ENCODE measurements at regions not wholly inside any gene's neighbourhood (a gene's known extent, or its start where the extent isn't known, plus 50 kb on each side); places are given as distances from the start of the nearest gene placed in this dataset.

DNA sequence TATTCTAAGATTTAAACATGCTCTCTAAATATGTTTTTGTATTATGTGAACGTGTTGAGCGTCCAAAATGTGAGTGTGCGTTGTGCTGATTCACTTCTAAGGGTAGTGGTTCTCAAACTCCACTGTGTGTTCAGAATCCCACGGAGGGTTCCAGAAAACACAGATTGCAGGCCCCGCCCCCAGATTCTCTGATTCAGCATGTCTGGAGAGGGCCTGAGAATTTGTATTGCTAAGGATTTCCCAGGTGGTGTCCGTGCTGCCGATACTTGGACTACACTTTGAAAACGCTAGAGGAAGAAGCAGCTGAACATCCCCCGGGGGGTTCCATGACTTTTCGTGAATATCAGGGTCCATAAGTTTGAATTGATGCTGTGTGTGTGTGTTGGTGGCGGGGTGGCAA, 1043.2 kb upstream of the WWC1 start:
- TF ChIP-seq, protein P1, sequence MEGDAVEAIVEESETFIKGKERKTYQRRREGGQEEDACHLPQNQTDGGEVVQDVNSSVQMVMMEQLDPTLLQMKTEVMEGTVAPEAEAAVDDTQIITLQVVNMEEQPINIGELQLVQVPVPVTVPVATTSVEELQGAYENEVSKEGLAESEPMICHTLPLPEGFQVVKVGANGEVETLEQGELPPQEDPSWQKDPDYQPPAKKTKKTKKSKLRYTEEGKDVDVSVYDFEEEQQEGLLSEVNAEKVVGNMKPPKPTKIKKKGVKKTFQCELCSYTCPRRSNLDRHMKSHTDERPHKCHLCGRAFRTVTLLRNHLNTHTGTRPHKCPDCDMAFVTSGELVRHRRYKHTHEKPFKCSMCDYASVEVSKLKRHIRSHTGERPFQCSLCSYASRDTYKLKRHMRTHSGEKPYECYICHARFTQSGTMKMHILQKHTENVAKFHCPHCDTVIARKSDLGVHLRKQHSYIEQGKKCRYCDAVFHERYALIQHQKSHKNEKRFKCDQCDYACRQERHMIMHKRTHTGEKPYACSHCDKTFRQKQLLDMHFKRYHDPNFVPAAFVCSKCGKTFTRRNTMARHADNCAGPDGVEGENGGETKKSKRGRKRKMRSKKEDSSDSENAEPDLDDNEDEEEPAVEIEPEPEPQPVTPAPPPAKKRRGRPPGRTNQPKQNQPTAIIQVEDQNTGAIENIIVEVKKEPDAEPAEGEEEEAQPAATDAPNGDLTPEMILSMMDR (IDR thresholded peaks at IDR 0.05; ENCODE audit: low read depth, low read length), result no peak

DNA sequence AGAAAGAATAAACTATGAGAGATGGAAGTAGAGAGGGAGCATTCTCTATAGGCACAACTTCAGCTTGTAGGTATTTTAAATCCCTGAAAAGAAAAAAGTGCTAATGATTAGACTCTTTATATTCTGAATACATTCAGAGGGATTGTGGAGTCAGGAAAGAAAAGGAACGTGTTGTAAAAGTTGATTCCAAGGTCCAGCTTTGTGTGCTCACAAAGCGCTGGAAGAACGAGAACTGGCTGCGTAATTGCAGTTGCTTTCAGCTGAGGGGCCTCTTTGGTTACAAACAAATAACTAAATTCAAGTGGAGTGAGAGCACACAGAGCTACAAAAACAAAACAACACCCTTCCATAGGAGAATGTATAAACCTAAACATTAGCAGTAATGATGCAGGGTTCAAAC, 1040.4 kb upstream of the WWC1 start:
- DNase-seq (ENCODE audit: extremely low read depth, low read depth), result no peak
- TF ChIP-seq, protein P1 (IDR thresholded peaks at IDR 0.05; ENCODE audit: low read depth, low read length), result no peak

More for the DNA sequence above, 1043.2 kb upstream of the WWC1 start:
- DNase-seq (ENCODE audit: extremely low read depth, low read depth), result no peak

DNA sequence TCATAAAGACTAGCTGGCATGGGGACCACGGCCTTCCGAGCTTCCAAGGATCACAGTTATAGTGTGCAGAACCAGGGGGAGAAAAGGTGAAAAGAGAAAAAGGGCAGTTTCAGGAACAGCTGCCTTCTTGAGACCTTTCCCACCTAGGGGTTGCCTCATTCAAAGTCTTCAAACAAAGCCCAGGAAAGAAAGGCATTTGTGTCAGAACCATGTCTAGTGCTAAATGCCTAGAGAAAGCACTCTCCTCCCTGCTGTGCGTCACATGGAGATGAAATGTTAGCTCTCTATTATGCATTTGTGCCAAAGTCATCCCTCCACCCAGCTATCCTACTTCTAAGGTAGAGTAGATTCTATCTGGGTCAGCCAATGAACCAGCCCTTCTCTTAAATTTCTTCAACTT, 1037.3 kb upstream of the WWC1 start:
- TF ChIP-seq, protein P1 (IDR thresholded peaks at IDR 0.05; ENCODE audit: low read depth, low read length), result no peak

DNA sequence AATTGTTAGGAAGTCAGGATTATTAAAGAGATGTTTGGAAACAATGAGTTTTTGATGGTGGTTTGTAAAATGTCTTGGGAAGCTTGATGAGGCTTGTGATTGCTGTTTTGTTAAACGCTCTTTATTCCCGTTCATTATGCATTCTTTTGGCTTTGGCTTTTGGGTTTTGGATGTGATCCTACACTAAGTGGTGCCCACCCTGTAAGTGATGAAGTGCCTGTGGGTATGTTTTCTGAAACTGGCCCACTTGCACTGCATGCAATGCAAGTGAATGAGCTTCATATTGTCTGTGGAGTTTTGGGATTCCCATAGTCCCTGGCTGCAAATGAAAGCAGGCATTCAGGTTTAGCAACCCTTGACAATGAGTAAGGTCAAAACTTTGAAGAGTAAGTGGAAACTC, 1035.5 kb upstream of the WWC1 start:
- TF ChIP-seq, protein P1 (IDR thresholded peaks at IDR 0.05; ENCODE audit: low read depth, low read length), result no peak
- no peak for DNase-seq (ENCODE audit: extremely low read depth, low read depth)

More for the DNA sequence above, 1037.3 kb upstream of the WWC1 start:
- no peak for DNase-seq (ENCODE audit: extremely low read depth, low read depth)

DNA sequence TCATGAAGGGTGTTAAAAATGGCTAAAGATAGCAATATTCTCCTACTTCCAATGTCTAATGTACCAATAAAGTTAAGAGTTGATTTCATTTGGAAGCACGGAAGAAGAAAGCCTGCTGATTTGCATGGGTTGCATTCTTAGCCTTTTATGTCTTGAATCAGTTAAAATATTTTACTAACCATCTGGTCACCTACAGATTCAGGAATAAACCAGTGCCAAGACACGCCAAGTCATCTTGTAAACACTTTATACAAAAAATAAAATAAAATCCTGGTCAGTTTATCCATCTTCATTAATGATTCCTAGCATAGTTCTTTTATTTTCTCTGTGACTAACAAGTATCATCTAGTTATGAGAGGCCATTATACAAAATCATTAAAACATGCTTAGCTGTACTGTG, 1031.6 kb upstream of the WWC1 start:
- TF ChIP-seq, protein P1 (IDR thresholded peaks at IDR 0.05; ENCODE audit: low read depth, low read length), result no peak
- no peak for DNase-seq (ENCODE audit: extremely low read depth, low read depth)

DNA sequence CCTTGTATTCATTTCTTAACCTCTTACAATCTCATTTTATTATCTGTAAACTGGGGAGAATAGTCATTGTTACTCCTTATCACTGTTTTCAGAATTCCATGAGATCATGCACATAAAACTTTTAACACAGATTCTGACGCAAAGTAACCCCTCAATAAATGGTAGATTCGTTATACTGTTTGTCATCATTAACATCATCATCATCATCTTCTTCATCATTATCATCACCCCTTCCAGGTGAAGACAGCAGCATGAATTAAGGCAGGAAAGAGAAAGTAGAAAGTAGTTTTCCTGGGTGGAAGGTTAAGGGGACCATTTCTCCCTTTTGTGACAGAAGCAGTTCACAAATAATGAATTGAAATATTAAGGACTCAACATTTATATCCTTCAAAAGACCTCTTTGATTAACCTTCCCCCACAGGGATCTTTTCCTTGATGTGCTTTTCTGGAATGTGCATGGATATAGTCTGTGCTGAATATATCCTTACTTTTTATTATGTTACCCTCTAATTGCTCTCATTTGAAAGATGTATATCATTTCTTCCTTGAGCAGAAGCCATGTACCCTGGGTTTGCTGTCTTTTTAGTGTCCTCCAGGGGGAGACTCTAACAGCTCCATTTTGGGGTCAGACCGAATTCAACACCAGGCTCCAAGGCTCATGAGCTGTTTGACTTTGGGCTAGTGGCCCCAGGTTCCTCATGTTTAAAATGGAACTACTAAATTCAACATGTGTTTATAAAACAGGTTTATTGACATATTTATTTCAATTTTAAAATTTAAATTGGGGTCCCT, 1029.9 kb upstream of the WWC1 start:
- TF ChIP-seq, protein P1 (IDR thresholded peaks at IDR 0.05; ENCODE audit: low read depth, low read length), result peak; percentile 21

DNA sequence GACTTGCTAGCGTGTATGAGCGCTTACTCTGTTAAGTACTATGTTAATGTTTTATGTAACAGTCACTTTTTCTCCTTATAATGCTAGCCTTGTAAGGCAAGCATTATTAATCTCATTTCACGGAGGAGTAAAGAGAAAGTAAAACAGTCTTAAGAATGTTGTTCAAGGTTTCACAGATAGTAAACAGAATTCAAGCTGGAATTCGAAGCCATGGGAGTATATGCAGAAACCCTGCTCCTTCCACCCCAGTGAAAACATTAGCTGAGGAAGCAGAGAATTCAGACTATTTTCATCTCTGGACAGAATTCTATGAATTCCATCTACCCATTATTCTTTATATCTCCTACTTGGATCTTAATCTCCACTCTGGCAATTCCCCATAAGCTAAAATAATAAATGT, 1028.3 kb upstream of the WWC1 start:
- DNase-seq (ENCODE audit: extremely low read depth, low read depth), result no peak

More for the DNA sequence above, 1029.9 kb upstream of the WWC1 start:
- no peak for DNase-seq (ENCODE audit: extremely low read depth, low read depth)

More for the DNA sequence above, 1028.3 kb upstream of the WWC1 start:
- TF ChIP-seq, protein P1 (IDR thresholded peaks at IDR 0.05; ENCODE audit: low read depth, low read length), result no peak
